Upper lobe of left lung (tissue), 4 donors: ENCODE measurements at regions not wholly inside any gene's neighbourhood (a gene's known extent, or its start where the extent isn't known, plus 50 kb on each side); places are given as distances from the start of the nearest gene placed in this dataset.

Source experiments
- EP300 ChIP-seq, 4 donors: sonication (generic); formaldehyde crosslinking; IDR thresholded peaks; one replicate each; pipeline ENCODE4 v1.5.1; 2017; ENCODE audit warnings: antibody characterized with exemption in 4 of 4, control low read depth in 2 of 4
- POLR2A ChIP-seq, 4 donors: fragments of 450-650 bp; IDR thresholded peaks; one replicate each; pipeline ENCODE4 v1.5.1; 2016 to 2017; ENCODE audit warnings: antibody characterized with exemption in 4 of 4, mild to moderate bottlenecking in 2 of 4
- POLR2AphosphoS5 ChIP-seq, 2 donors: sonication (generic); formaldehyde crosslinking; IDR thresholded peaks; one replicate each; pipeline ENCODE4 v1.5.1; 2017; ENCODE audit warnings: antibody characterized with exemption in 2 of 2
- TF ChIP-seq, protein P1 (sequence below), 6 experiments: fragments of 450-650 bp in 4 of 6; fragments of 200-600 bp in 2 of 6; sonication (generic) in 2 of 6; IDR thresholded peaks; one replicate each; pipeline ENCODE4 v1.5.1; 2016 to 2019; ENCODE audit warnings: antibody characterized with exemption in 6 of 6

DNA sequence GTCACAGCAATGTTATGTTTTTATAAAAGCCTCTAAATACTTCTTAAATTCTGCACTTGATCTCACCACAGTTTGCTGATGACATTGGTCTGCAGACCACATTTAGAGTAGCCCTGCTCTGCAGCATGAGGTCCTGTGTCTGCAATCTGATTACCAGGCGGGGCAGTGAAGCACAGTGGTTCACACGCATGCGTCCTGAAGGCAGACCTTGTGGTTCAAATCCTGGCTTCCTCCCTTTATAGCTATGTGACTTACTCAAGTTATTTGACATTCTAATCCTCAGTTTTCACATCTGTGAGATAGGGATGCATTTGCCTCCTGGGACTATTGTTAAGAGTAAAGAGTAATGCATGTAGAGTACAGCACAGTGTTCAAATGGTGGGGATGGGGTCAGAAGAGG, 50.3 kb downstream of the BMAL2 start:
- TF ChIP-seq, protein P1, sequence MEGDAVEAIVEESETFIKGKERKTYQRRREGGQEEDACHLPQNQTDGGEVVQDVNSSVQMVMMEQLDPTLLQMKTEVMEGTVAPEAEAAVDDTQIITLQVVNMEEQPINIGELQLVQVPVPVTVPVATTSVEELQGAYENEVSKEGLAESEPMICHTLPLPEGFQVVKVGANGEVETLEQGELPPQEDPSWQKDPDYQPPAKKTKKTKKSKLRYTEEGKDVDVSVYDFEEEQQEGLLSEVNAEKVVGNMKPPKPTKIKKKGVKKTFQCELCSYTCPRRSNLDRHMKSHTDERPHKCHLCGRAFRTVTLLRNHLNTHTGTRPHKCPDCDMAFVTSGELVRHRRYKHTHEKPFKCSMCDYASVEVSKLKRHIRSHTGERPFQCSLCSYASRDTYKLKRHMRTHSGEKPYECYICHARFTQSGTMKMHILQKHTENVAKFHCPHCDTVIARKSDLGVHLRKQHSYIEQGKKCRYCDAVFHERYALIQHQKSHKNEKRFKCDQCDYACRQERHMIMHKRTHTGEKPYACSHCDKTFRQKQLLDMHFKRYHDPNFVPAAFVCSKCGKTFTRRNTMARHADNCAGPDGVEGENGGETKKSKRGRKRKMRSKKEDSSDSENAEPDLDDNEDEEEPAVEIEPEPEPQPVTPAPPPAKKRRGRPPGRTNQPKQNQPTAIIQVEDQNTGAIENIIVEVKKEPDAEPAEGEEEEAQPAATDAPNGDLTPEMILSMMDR (IDR thresholded peaks at IDR 0.05) = no peak
- TF ChIP-seq POLR2AphosphoS5 (IDR thresholded peaks at IDR 0.05) (no peak), POLR2A (IDR thresholded peaks at IDR 0.05) (no peak), EP300 (IDR thresholded peaks at IDR 0.05) (no peak)
